Right kidney (tissue), 1 donor: ENCODE measurements at regions not wholly inside any gene's neighbourhood (a gene's known extent, or its start where the extent isn't known, plus 50 kb on each side); places are given as distances from the start of the nearest gene placed in this dataset.
"Not testable (repeated sequence)": the region's sequence is repeated elsewhere in the genome, so short reads cannot be mapped to it uniquely, and the experiment has no call there.

Source experiments
- DNase-seq: peaks from one replicate; pipeline ENCODE4 v3.0.0-alpha.2; 2016

DNA sequence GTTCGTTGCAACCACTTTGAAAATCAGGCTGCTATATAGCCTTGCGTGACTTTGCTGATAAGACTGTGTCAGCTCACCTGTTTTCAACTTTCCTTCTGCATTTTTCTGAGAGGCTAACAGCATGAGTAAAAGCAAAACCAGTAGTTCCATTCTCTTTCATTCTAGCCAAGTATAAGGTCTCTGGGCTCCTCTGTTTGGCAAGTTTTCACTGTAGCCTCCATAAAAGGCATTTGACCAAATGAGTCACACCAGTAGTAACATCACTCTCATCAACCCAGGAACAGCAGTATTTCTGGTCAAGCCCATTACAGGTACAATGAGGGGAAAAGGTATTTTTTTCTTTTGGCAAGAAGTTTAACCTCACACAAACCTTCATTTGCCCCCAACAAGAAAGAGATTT is 1149.8 kb upstream of the MIR17HG start:
- DNase-seq = no peak

DNA sequence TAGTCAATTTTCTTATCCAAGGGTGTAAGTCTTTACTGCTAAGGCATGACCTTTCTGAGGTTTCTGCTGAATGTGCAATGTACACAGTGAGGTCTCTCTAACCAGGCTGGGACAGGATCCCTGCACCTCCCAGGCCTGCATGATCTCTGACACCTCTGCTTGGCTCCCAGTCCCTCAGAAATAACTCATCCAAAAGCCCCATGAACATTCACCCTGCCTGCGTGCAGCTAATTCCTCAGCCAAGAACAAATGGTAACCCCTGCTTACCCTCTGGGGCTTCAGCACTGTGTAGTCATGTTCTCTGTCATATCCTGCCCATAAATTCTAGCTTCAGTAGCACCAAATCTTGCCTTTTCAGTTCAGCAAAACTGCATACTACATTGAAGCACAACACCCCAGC is 1146.3 kb upstream of the MIR17HG start:
- peak; percentile 10 for DNase-seq

DNA sequence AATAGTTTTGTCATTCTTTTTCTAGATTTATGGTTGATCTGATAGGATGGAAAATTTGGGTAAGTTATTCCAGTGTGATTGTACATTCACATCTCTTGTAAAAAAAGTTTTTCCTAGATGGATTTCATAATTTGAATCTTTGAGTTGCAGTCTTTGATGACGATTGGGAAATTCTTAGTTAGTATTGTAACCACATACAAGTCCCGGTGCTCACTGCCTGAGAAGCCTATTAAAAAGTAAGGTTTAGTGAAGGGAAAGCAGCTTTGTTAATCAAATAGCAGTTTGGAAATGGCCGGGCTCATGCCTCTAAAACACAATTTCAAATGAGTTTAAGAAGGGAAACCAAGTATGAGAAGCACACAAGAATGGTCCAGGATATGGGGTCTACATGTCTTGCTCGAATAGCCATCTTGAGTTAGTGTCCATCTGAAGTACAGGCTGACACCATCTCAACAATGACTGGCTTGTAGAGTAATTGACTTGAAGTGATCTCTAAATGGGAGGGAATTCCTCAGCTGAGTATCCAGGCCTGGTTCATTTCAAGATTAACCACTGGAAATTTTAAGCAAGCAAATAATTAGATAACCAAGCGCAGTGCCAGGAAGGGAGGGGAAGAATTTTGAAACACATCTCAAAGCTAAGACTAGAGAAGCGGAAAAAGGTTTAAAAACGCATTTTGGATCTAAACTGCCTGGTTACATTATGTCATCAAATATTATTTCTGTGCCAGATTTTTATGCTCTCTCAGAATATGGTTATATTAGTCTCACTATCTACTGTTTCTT is 1145.6 kb upstream of the MIR17HG start:
- no peak for DNase-seq

DNA sequence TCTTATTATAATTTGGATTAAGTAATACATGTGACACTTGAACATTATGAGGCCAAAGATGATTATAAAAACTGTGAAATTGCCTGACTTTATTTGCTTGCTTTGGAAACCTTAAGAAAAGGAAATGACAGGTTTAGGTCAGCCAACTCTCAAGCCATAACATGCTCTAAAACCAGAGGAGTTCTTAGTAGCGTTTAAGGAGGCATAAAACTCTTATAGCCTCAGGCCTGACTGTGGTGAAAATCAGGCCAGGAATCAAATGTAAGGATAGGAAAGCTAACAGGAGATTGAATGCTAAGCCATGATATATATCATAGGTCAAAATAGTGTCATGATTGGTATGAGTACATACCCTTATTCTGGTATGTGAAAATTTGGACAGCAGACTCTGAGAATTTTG is 1142.4 kb upstream of the MIR17HG start:
- DNase-seq = no peak

DNA sequence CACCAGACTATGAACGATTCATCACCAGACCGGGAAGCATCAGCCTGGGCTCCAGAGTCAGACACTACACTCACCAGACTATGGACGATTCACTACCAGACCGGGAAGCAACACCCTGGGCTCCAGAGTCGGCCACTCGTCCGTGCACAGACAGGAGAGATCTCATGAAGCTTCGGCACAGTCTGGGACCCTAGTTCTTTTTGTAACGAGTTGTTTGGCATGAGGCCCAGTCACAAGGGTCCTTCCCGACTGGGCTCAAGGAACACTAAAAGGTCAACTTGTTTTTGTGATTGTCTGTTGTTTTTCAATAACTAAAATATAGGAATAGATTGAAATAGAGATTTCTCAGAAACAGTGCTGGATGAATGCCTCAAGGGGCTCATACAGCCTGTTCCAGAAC is 1141.6 kb upstream of the MIR17HG start:
- no peak for DNase-seq

DNA sequence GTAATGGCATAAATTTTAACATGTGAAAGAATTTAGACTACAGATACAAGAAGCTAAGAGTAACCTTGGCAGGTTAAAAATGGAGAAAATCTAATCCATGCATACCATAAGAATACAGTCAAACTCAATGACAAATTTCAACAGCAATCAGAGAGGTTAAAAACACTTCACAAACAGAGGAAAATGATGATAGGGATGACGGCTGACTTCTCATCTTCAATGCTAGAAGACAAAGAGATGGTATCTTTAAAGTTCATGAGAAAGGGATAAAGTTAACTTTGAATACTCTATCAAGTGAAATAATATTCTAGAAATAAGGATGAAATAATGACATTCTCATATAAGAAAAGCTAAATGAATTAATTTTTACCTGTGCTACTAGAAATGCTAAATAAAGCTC is 1130.2 kb upstream of the MIR17HG start:
- DNase-seq = no peak

DNA sequence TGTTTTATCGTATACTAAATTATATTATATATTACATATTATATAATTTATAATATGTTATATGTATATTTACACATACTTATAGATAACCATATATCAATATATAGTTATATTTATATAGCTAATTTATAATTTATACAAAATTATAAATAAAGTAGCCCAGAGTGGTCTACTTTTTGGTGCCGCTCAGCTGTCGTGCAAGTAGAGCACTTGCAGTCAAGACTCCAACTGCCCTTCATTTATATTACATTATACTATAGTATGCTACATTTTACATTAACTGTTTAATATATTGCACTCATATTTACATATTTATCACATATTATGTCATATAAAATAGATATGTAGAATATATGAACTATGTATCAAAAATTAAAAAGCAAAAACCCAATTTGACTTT is 1124.7 kb upstream of the MIR17HG start:
- DNase-seq = no peak

DNA sequence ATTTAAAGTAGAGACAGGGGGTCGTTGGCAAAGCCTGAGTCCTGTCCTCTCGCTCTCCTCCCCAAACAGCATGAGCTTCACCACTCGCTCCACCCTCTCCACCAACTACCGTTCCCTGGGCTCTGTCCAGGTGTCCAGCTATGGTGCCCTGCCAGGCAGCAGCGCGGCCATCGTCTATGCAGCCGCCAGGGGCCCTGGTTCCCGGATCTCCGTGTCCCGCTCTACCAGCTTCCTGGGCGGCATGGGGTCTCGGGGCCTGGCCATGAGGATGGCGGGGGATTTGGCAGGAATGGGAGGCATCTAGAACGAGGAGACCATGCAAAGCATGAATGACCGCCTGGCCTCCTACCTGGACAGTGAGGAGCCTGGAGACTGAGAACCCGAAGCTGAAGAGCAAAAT is 1117.2 kb upstream of the MIR17HG start:
- no peak for DNase-seq

DNA sequence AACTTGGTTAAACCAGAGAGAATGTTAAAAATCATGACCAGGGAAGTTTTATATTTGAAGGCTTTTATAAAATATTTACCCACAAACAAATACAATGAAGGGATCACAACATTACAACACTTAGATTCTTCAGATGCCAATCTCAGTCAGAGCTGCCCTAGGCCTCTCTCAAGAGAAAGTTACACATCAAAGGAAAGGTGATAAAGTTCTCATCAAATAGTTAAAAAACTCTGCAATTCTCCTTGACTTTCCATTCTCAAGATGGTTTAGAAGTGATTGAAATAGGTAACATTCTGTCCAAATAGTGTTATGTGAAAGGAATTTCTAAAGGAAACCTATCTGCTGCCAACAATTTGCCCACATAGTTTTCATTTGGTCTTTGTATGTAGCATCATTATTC is 1115.2 kb upstream of the MIR17HG start:
- DNase-seq = no peak

DNA sequence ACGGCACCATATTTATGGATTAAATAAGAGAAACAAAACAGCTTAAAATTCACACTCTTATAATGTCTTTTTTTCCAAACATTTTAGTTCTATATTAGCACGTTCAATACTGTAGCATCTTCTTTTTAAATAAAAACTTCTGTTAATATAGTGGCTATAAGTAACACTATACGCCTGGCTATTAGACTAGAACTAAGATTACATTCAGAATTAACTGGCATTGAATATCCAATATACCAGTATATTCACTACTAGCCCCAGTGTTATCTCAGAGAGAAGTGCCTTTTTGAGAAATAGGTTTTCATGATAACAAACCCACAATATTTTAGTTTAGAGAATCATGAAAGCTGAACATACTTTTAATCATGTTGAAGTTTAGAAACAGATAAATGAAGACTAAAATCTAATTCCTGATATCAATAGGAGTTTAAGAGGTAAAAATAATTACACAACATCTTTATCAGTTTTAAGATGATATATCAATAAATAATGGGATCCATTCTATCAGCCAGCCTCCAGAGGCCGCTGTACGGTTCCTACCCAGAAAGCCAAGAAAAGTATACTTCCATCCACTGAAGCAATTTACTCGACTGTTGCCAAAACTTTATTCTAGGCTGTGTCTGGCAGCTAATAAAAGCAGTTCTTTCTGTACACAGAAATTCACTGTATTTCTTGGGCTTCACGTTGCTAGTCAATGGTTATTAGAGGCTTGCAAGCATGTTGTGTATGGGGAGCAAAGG is 1113.4 kb upstream of the MIR17HG start:
- DNase-seq = no peak

DNA sequence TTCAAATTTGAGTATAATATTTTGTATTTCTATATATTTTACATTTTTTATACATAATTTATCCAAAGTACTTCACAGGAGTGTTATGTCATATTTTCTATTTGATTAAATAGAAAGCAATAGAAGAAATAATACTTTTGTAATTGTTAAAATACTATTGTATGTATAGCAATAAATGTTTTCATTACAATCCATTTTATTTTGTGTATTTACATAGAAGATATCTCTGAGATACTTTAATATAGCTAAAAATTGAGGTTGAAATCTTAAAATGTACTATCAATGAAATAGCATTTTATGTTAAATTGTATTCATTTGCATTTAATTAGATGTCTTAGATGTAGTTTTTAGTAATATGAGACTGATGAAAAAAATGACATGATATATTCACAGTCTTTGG is 1109.6 kb upstream of the MIR17HG start:
- DNase-seq = no peak

DNA sequence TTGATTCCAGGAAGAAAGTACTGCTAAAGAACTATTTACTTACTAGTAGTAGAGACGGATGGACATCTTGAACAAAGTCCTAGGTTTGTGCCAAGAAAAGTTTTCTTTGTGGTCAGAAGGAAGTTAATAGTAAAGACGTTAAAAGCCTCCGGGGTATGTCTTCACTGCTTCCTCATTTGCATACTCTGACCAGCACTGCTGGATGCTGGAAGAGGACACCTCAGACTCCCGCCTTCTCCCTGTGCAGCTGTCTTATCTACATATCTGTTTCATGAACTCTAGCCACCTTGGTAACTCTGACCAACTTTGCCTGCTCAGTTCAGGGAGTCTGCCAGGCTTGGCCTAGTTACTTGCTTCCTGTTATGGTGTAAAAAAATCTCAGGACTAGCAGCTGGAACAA is 1109.1 kb upstream of the MIR17HG start:
- no peak for DNase-seq

DNA sequence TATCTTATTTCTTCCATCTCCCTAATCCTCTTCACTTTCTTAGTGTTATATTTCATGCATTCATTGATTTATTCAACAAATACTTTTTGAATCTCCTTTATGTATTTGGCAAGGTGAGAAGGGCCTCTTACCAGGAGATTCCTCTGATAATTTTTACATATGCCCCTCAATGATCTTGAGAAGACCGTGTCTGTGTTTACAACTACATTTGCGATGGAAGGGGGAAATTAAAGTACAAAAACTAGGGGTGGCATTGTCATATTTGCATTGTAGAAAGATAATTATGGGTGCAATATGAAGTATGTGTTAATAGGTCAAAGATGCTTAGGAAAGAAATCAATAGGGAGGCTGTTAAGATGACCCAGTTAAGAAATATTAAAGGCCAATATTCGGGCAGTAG is 1108.4 kb upstream of the MIR17HG start:
- DNase-seq = no peak

DNA sequence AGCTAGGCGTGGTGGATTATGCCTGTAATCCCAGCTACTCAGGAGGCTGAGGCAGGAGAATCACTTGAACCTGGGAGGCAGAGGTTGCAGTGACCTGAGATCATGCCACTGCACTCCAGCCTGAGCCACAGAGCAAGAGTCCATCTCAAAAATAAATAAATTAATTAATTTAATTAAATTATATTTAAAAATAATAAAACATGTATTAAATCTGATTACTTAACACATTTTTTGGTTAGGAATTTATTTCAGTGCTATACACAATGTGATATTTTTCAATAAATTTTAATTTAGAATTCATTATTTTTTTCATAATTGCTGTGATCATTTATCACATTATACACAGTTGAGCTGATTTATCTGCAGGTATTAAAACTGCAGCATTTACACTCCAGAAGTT is 1101.5 kb upstream of the MIR17HG start:
- DNase-seq = no peak

DNA sequence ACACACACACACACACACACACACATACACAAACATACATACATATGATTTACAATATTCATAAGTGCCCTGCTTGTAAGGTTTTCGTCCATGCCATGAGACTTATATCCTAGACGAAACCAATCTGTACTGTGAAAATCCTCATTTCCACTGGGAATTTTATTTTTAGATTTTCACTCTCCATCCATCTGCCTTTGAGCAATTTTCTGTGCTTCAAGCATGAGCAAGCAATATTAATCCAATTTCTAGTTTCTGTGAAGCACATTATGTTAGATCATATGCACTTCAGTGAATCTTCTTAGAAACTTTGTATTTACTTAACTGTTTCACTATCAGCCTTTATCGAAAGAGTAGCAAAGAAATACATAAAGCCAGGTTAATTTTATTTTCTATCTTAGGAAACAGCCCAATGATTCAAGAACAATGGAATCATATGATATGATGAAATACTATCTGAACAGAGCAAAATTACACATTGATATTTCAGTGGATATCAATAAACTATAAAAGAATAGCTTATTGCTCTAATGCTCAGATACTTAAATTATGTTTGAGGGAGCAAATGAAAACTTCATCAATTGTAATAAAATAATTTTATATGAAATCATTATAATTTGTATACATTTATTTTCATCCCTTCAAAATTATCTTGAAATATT is 1100.7 kb upstream of the MIR17HG start:
- DNase-seq = no peak

DNA sequence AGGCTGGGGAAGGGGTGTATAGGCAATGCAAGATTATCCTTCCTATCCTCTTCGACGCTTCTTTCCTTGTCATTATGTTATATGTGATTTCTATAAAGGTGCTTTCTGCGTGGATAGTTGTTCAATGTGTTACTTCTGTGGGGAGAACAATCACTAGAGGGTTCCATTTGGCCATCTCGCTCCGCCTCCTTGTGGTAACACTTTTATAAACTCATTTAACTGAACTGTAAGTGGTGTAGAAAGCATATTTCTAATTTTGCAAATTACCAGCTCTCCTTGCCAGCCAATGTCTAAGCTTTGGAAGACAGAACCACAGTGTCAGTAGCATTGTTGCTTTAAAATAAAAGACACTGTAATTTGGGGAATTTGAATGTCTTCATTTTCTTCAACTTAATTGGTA is 1093.7 kb upstream of the MIR17HG start:
- no peak for DNase-seq

DNA sequence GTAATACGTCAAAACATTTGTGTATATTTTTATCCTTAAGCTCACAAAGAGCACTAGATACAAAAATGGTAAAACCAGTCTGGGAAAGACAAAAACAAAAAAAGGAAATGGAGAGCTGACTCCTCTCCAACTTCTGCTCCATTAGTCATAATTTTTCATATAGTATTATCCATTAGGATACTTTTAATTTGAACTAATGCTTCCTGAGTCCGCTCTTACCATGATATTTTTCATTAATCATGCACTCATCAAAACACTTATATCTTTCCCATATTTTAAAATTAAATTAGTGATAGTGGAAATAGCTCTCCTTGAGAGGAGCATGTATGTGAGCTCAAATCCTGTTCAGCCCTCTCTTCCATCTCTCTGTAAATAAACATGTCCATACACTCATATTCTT is 1093.0 kb upstream of the MIR17HG start:
- no peak for DNase-seq

DNA sequence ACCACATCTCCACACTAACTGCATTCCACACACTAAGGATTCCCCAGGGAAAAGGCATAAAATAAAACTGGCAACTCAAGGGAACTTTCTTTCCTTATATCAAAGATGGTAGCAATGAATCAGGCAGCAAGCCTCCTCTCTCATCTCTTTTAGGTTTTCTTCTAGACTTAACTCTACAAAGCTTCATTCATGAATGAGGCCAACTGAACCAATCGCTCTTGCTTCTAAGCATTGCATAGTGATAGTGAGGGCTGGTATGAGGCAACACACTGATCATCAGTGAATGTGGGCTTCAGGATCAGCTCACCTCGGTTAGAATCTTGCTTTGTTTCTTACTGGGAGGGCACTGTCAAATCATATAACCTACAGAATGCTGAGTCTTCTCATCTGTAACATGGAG is 1090.7 kb upstream of the MIR17HG start:
- no peak for DNase-seq

DNA sequence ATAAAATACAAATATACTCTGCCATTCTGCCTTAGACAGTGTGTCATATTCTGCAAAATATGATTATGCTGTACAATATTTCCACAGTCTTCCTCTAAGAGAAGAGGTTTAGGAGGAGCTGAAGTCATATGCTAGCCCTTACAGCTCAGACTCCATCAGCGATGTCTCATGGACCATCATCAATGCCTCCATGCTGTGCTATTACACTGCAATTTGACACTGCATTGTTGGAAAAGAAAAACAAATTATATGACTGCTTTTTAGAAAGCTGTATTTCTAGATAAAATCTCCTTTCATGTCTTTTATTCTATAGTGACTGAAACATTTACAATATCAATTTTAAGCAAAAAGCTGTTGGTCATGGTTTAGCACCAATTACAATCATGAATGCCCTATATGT is 1089.4 kb upstream of the MIR17HG start:
- DNase-seq = no peak

DNA sequence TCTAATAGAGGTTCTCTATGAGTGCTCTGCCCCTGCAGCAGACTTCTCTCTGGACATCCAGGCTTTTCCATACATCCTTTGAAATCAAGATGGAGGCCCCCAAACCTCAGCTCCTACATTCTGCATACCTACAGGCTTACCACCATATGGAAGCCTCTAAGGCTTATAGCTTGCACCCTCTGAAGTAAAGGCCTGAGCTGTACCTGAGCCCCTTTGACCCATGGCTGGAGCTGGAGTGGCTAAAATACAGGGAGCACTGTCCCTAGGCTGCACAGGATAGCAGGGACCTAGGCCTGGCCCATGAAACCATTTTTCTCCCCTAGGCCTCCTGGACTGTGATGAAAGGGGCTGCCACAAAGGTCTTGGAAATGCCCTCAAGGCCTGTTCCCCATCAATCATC is 1086.1 kb upstream of the MIR17HG start:
- no peak for DNase-seq

DNA sequence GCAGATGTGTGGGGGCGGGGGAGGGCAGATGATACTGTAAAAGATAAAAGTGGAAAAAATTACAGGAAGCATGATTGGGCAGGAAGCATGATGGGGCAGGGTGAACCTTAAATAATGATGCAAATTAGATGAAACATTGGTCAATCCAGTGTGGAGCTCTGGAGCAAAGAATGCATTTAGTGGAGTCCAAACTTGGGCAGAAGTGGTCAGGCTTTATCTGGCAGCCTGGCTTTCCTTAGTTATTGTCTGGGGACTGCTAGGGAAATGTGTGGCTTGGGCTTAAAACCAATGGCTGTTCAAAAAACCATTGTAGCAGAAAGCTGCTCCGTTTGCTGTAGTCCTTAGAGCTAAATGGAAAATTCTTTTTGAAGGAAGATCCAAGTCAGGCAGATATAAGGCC is 1077.3 kb upstream of the MIR17HG start:
- DNase-seq = no peak

DNA sequence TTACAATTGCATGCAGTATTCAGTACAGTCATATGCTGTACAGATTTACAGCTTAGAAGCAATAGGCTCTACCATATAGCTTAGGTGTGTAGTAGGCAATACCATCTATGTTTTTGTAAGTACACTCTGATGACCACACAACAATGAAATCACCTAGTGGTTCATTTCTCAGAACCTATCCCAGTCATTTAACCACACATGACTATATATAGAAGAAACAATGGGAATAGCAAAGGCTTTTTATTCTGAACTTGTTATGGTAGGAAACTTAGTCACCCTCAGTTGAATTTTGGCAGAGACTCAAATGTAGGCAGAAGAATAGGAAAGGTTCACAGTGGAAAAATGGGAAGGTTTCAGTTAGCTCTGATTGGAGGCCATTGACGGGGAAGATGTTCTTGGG is 1075.1 kb upstream of the MIR17HG start:
- DNase-seq = no peak

DNA sequence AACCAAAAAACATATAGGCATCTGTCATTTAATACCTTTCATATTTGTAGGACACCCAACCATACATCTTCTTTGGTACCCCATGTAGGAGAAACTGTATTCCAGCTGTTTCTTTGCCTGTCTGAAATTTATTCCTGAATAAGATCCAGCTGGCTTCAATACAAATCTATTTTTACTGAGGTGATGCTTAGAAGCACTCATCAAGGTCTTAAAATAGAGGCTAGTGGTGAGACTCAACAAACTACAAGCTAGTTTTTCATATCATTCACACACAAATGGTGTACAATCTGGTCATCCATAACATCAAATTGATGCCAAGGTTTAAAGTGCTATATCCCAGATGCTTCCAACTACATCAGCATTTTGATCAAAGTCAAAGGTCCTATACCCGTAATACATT is 1071.3 kb upstream of the MIR17HG start:
- DNase-seq = no peak

DNA sequence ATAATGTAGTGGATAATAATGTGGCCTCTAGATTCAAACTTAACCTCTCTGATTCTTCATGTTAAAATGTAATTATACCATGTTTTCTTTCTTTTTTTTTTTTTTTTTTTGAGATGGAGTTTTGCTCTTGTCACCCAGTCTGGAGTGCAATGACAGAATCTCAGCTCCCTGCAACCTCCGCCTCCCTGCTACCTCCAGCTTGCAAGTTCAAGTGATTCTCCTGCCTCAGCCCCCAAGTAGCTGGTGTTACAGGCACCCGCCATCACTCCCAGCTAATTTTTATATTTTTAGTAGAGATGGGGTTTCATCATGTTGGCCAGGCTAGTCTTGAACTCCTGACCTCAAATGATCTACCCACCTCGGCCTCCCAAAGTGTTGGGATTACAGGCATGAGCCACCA is 1069.3 kb upstream of the MIR17HG start:
- DNase-seq = not testable (repeated sequence)
